ENCODE measurements at regions not wholly inside any gene's neighbourhood (a gene's known extent, or its start where the extent isn't known, plus 50 kb on each side); places are given as distances from the start of the nearest gene placed in this dataset.

DNA sequence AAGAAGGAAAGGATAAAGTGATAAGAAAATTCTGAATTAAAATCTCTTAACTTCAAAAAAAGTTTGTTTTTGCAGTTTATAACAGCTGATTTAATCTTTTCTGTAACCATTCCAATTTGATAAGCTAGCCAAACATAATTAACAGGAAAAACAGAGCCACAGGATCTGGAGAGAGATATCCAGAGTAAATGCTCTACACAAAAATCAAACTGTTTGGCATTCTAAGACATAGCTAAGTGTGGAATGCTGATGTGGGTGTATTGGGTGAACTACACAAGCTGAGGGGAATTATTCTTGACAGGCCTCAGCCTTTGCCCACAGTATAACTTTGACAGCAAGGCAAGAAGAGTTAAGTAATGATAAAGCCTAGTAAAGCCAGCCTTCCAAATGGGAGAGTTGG lies 184.8 kb downstream of the GABRG1 start:
- TF ChIP-seq, protein P1, sequence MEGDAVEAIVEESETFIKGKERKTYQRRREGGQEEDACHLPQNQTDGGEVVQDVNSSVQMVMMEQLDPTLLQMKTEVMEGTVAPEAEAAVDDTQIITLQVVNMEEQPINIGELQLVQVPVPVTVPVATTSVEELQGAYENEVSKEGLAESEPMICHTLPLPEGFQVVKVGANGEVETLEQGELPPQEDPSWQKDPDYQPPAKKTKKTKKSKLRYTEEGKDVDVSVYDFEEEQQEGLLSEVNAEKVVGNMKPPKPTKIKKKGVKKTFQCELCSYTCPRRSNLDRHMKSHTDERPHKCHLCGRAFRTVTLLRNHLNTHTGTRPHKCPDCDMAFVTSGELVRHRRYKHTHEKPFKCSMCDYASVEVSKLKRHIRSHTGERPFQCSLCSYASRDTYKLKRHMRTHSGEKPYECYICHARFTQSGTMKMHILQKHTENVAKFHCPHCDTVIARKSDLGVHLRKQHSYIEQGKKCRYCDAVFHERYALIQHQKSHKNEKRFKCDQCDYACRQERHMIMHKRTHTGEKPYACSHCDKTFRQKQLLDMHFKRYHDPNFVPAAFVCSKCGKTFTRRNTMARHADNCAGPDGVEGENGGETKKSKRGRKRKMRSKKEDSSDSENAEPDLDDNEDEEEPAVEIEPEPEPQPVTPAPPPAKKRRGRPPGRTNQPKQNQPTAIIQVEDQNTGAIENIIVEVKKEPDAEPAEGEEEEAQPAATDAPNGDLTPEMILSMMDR (IDR thresholded peaks at IDR 0.05), result no peak
- TF ChIP-seq POLR2A (IDR thresholded peaks at IDR 0.05), result no peak
